Type B pancreatic cell (in vitro differentiated cells): ENCODE measurements at regions not wholly inside any gene's neighbourhood (a gene's known extent, or its start where the extent isn't known, plus 50 kb on each side); places are given as distances from the start of the nearest gene placed in this dataset.
"Not testable (repeated sequence)": the region's sequence is repeated elsewhere in the genome, so short reads cannot be mapped to it uniquely, and the experiment has no call there.

Experiments used
- DNase-seq: peaks from one replicate; pipeline ENCODE4 v3.0.0; 2021; ENCODE audit warnings: mixed read lengths; ENCODE audit not compliant: unreplicated experiment; ENCODE audit errors: extremely low spot score
- H3K27ac Mint-ChIP-seq: 2 replicates; pipeline ENCODE4 v1.8.0; 2021; ENCODE audit warnings: mild to moderate bottlenecking, mixed read lengths
- H3K27me3 Mint-ChIP-seq: 2 replicates; pipeline ENCODE4 v1.8.0; 2021; ENCODE audit warnings: mixed read lengths
- H3K36me3 Mint-ChIP-seq: 2 replicates; pipeline ENCODE4 v1.8.0; 2021; ENCODE audit warnings: mixed read lengths
- H3K4me1 Mint-ChIP-seq: one replicate; pipeline ENCODE4 v1.8.0; 2021; ENCODE audit warnings: mixed read lengths; ENCODE audit not compliant: unreplicated experiment
- H3K4me3 Mint-ChIP-seq: 2 replicates; pipeline ENCODE4 v1.8.0; 2021; ENCODE audit warnings: mild to moderate bottlenecking, mixed read lengths
- H3K9me3 Mint-ChIP-seq: 2 replicates; pipeline ENCODE4 v1.8.0; 2021; ENCODE audit warnings: mixed read lengths
- CTCF ChIP-seq: fragments of 200-600 bp; sonication (generic); conservative IDR thresholded peaks from 2 replicates; pipeline ENCODE4 v1.5.0; 2021; ENCODE audit warnings: antibody characterized with exemption, mild to moderate bottlenecking

- H3K4me1 Mint-ChIP-seq, result peaks cover 8% of the 10 kb centered on the region
- TF ChIP-seq CTCF, result no peak
- H3K9me3 Mint-ChIP-seq, result peaks cover 5% of the 10 kb centered on the region
- H3K4me3 Mint-ChIP-seq, result no peak overlapping the region
- DNase-seq, result no peak
- H3K36me3 Mint-ChIP-seq, result no peaks in the 10 kb centered on the region
- H3K27me3 Mint-ChIP-seq, result peaks cover 7% of the 10 kb centered on the region
- H3K27ac Mint-ChIP-seq, result no peak overlapping the region
Measured at GRCh38 chr10:30709700-30710358, 80.3 kb upstream of the LYZL2 start.

GRCh38 chr10:30709229-30709628, 79.7 kb upstream of the LYZL2 start:
- H3K9me3 Mint-ChIP-seq, result peaks cover 5% of the 10 kb centered on the region
- DNase-seq, result no peak

GRCh38 chr10:30708234-30708633, 78.7 kb upstream of the LYZL2 start:
- peaks cover 7% of the 10 kb centered on the region for H3K27me3 Mint-ChIP-seq
- no peak for DNase-seq
- H3K9me3 Mint-ChIP-seq, result peaks cover 4% of the 10 kb centered on the region
- TF ChIP-seq CTCF, result no peak
- H3K36me3 Mint-ChIP-seq, result no peaks in the 10 kb centered on the region
- H3K4me3 Mint-ChIP-seq, result no peak overlapping the region
- peaks cover 12% of the 10 kb centered on the region for H3K4me1 Mint-ChIP-seq
- no peak overlapping the region for H3K27ac Mint-ChIP-seq

More at GRCh38 chr10:30709229-30709628, 79.7 kb upstream of the LYZL2 start:
- H3K27ac Mint-ChIP-seq, result no peak overlapping the region
- TF ChIP-seq CTCF, result peak; percentile 42
- peaks cover 8% of the 10 kb centered on the region for H3K27me3 Mint-ChIP-seq
- H3K4me3 Mint-ChIP-seq, result no peak overlapping the region
- H3K4me1 Mint-ChIP-seq, result peaks cover 12% of the 10 kb centered on the region
- H3K36me3 Mint-ChIP-seq, result no peaks in the 10 kb centered on the region

- not testable (repeated sequence) for DNase-seq, H3K36me3 Mint-ChIP-seq, H3K27me3 Mint-ChIP-seq, H3K4me3 Mint-ChIP-seq, H3K27ac Mint-ChIP-seq, H3K9me3 Mint-ChIP-seq
- peaks cover 18% of the 10 kb centered on the region for H3K4me1 Mint-ChIP-seq
Measured at GRCh38 chr10:30706189-30706588, 76.6 kb upstream of the LYZL2 start.

GRCh38 chr10:30705625-30706149, 76.1 kb upstream of the LYZL2 start:
- H3K27ac Mint-ChIP-seq, result no peak overlapping the region
- H3K4me3 Mint-ChIP-seq, result no peak overlapping the region
- no peaks in the 10 kb centered on the region for H3K36me3 Mint-ChIP-seq
- no peak for TF ChIP-seq CTCF
- no peak for DNase-seq
- H3K4me1 Mint-ChIP-seq, result peaks cover 19% of the 10 kb centered on the region
- H3K9me3 Mint-ChIP-seq, result no peaks in the 10 kb centered on the region
- peaks cover 4% of the 10 kb centered on the region for H3K27me3 Mint-ChIP-seq

GRCh38 chr10:30705101-30705624, 75.6 kb upstream of the LYZL2 start:
- DNase-seq, result no peak
- no peaks in the 10 kb centered on the region for H3K36me3 Mint-ChIP-seq
- peaks cover 24% of the 10 kb centered on the region for H3K4me1 Mint-ChIP-seq
- H3K4me3 Mint-ChIP-seq, result no peak overlapping the region
- no peaks in the 10 kb centered on the region for H3K9me3 Mint-ChIP-seq
- peaks cover 4% of the 10 kb centered on the region for H3K27me3 Mint-ChIP-seq
- no peak for TF ChIP-seq CTCF
- H3K27ac Mint-ChIP-seq, result no peak overlapping the region

- H3K9me3 Mint-ChIP-seq, H3K4me3 Mint-ChIP-seq, DNase-seq, H3K27ac Mint-ChIP-seq, H3K27me3 Mint-ChIP-seq, H3K36me3 Mint-ChIP-seq: not testable (repeated sequence)
- H3K4me1 Mint-ChIP-seq, result peaks cover 25% of the 10 kb centered on the region
Measured at GRCh38 chr10:30704601-30705100, 75.1 kb upstream of the LYZL2 start.
